ENCODE measurements at regions not wholly inside any gene's neighbourhood (a gene's known extent, or its start where the extent isn't known, plus 50 kb on each side); places are given as distances from the start of the nearest gene placed in this dataset.
"Not testable (repeated sequence)": the region's sequence is repeated elsewhere in the genome, so short reads cannot be mapped to it uniquely, and the experiment has no call there.

DNA sequence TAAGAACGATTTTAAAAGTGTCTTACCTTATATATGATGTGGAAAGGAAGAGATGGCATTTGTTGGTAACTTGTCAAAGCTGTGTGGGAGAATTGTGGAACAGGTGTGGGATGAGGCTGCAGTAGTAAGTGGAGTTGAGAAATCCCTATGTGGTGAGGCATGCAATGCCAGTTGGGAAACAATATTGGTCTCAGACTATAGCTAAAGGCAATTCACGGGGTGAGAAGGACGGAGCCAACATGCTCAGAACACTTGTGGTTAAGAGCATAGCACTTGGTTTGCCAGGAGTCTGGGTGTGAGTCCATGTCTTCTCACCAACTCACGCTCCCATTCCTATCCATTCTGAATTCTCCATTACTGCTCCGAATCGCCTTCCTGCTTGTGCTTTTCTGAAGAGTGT, 615.6 kb upstream of the ADAMTS9 start:
- no peak for DNase-seq

DNA sequence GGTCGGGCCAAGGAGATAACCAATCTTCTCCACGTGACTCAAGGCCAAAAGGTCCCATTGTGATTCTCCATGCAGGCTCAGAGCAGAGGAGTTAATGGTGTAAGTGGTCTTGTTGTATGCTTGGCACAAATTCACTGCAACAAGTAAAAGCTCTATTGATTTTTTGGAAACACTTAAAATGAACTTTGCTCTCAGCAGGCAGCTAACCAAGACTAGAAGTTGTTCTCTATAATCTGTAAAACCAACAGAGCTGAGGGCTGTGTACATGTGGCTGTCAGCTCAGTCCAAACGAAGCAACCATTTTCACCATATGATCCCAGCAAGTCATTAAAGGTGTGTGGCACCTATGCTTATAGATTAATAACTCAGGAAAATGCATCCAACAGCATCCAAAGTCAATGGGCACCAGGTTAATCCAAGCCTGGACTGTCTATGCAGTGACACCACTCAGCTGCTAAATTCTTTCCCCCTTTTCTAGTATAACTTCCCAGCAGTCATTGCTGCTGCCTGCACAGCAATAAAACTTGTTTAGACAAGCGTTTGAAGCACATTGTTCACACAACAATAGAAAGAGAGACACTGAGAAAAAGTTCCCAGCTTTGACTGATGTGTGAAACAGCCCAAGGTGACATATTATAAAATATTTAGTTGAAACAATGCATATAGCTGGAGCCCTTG, 603.8 kb upstream of the ADAMTS9 start:
- DNase-seq: no peak

DNA sequence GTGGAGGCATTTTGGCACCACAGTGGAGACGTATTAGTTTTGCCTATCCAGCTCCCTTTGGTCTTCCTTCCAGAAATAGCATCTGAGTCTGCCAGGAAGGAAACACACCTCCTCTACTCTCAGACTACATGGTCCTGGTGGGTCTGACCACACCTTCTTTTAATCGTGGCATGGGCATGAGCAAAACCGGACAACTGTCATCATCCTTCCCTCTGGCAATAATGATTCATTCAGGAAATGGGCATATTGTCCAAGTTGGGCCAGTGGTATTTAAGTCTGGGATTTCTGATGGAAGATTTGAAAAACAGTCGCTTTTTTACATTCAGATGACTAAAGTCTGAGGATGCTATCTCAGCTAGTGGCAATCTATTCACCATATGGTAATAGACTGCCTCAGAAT, 601.0 kb upstream of the ADAMTS9 start:
- DNase-seq: no peak

DNA sequence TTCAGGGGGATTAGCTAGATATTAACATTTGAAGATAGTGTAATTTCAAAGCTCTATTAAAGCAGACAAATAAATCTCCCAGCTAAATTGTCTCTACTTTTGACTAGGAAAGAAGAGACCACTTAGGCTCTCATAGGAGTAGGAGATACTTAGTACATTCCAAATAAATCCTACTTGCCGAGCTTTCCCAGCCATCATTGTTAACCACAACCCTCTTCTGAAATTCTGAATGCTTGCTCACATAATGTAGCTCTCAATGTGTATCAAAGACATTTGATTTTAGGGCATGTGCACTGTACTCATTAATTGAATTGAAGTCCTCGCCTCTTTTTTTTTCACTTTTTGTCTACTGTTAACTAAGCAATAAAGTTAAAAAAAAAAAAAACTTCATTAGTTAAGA, 598.2 kb upstream of the ADAMTS9 start:
- DNase-seq: no peak

DNA sequence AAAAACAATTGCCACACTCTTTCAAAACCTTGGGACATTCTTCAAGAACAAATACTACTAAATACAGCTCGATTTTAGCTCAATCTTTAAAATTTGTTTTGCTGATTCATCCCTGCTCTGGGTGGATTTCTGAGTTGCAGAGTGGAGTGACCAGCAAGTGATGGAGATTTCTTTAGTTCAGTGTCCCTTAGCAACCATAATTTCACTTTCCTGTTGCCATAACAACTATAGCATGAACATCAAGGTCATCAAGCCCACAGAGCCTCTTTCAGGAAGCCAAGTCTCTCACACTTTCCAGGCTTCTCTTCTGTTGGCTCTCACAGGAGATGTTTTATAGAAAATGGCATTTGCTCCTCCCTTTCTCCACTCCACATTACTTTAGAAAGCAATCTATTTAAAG, 597.2 kb upstream of the ADAMTS9 start:
- no peak for DNase-seq

DNA sequence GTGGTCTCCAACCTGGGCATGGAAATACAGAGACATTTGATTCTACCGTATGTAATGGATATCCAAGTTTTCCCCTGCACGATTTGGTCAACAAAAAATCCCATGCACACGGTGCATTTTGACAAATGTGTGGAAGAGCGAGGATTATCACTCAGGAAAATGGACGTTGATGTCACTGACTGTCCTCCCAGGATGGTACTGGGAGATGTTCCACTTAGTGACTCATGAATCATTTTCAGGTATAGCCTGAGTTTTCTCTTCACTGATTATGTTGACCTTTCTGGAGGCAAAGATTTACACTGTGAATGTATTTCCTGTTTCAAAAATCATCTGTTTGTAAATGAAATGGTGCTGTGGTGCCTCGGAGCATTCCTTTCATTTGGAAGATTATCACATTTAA, 596.7 kb upstream of the ADAMTS9 start:
- no peak for DNase-seq

DNA sequence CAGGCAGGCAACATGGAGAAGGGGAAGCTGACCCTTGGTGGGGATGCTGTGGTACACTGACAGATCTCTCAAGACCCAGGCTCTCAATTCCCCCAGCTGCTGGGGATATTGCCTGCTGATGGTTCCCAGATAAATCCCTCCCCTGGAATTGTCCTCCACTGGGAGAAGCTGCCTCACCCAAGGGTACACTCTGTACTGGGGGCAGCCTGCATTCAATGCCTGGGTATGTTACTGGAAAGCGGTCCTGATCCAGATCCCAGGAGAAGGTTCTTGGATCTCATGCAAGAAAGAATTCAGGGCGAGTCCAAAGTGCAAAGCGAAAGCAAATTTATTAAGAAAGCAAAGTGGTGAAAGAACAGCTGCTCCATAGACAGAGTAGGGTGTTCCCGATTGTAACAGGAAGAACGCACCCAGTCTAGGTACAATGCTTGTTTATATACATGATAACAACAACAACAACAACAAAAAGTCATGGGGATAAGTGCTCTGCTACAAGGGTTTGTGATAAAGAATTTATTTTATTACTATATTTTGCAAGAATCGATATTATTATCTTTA, 591.5 kb upstream of the ADAMTS9 start:
- no peak for DNase-seq

DNA sequence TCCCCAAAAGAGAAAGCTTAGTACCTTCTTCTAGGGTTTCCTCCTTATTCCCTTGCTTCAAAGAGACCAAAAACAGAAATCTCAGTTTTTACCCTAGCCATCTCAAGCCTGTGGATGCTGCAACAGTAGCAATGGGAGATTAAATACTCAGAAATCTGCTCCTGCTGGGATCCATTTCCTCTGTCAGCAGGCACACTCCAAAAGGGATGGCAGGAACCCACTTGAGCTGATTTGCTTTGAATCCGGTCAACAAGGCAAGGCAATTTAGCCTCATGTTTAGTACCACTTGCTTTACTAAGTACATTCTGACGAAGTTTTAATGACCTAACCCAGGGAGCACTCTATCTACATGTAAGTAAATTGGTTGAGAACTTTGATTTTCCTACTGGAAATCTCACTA, 590.0 kb upstream of the ADAMTS9 start:
- peak; percentile 11 for DNase-seq

DNA sequence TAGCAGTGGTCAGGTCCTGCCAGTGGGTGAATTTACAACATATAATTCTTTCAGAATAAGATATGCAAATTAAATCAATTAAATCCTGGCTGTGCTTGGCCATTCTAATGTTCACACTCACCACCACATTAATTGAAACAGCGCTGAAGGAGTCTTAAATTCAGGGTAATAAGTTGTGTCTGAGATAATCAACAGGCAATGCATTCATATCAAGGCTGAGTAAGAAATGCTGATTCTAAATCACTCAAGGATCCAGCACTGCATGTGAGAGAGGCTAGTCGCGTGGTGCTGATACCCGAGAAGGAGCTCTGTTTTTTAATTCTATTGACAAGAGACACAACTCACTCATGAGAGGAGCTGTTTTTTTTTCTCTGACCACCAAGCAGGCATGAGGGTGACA, 588.8 kb upstream of the ADAMTS9 start:
- no peak for DNase-seq

DNA sequence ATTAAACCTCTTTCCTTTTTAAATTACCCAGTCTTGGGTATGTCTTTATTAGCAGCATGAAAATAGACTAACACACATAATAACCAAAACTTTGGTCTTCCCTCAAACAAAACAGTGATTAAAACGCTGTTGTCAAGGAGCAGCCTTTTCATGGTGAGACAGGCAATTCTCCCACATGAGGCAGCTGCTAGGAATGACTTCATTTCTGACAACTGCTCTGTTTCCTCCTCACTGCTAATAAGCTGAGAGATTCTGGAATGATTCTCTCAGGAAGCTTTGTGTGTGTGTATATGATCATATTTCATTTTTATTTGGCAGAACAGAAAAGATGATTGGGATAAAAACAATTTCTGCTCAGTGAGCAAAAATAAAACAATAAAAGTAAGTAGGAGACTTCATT, 580.6 kb upstream of the ADAMTS9 start:
- DNase-seq: no peak

DNA sequence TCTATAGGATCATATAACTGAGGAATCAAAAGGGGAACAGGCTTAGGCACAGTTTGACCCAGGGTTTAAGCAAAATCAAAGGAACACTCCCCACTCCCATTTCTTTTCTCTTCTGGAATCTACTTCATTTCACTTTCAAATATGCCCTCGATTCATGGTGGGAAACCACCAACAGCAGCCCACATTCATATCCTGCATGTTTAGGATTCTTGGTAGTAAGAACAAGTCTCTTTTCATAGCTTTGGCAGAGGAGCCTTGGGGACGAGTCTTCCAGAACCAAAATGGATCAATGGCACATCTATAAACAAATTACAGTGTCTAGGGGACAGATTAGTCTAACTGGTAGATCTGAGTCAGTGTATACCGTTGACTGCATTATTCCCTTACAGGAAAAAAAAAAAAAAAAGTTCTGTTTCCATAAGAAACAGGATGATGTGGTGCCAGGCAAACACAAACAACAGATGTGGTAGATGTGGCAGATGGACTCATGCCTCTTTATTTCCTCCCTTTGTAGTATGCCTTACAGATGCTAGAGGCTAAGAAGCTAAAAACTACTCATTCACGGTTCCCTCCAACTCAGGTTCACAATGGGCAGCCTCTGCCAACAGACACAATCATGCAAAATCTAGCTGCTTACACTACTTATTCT, 578.3 kb upstream of the ADAMTS9 start:
- no peak for DNase-seq

DNA sequence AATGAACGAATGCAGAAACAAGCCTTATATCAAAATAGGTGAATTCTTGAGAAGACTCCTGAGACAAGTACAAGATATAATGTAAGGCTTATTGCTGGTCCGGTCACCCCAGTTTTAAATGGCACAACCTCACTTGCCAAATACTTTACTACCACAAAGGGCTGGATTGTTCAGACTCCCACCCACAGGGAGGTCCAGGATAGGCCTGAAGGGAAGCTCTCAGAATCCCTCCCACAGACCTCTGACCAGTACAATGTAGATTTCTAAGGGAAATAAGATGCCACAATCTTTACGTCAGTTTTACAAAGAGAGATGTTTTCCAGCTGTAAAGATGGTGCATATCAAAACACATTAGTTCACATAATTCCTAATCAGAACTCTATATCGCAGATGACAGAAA, 577.7 kb upstream of the ADAMTS9 start:
- no peak for DNase-seq

DNA sequence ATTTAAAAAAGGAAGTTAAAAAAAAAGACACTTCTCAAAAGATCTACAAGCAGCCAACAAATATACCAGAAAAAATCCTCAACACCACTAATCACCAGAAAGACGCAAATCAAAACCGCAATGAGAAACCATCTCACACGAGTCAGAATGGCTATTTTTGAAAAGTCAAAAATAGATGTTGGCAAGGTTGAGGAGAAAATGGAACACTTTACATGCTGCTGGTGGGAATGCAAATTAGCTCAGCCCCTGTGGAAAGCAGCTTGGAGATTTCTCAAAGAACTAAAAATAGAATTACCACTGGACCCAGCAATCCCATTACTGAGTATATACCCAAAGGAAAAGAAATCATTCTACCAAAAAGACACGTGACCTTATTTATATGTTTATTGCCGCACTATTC, 574.7 kb upstream of the ADAMTS9 start:
- DNase-seq: no peak

DNA sequence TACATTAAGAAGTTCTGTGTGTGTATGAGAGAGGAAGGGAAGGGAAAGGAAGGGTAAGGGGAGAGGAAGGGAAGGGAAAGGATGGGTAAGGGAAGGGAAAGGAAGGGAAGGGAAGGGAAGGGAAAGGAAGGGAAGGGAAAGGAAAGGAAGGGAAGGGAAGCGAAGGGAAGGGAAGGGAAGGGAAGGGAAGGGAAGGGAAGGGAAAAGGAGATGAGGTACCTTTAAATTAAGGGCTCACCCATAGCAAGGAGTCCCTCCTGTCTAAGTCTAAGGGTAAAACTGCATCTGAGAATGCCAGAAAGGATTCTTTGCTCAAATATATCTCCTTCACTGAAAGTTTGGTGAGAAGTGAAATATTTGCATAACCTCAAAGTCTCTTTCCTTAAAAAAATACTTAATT, 572.1 kb upstream of the ADAMTS9 start:
- DNase-seq: no peak

DNA sequence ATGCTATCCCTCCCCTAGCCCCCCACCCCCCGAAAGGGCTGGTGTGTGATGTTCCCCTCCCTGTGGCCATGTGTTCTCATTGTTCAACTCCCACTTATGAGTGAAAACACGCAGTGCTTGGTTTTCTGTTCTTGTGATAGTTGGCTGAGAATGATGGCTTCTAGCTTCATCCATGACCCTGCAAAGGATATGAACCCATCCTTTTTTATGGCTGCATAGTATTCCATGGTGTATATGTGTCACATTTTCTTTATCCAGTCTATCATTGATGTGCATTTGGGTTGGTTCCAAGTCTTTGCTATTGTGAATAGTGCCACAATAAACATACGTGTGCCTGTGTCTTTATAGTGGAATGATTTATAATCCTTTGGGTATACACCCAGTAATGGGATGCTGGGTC, 565.1 kb upstream of the ADAMTS9 start:
- DNase-seq: not testable (repeated sequence)

DNA sequence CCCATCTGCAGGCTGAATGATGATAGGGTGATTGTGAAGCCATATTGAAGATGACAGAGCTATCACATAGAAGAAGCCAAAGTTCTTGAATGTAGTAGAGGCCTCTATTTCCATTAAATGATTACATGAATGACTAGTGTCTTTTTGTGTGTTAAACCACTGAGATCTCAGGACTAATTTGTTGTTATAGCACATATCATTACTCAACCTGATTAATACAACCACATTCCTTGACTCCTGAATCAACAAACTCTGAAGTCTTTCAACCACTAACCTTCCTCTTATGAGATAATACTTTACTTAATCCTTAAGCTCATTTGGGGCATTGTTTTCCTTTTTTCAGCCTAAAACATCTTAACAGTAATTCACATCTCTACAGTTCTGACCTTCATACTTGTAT, 564.5 kb upstream of the ADAMTS9 start:
- DNase-seq: no peak

DNA sequence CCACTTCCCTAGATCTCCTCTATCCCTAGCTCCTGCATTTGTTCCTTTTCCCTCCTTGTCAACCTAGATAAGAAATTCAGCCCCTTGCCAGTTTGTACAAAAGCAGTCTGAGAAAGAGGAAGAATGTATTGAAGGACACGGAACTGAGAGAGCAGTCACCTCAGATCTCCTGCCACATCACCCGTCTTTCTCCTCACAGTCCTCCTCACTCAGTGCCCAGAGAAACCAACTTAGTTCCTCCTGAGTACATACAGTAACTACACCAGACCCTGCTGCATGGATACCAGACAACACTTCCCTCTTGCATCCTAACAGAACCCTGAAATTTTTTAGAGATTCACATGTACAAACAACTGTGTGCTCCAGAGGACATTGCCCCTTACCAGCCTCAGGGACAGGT, 563.6 kb upstream of the ADAMTS9 start:
- no peak for DNase-seq

DNA sequence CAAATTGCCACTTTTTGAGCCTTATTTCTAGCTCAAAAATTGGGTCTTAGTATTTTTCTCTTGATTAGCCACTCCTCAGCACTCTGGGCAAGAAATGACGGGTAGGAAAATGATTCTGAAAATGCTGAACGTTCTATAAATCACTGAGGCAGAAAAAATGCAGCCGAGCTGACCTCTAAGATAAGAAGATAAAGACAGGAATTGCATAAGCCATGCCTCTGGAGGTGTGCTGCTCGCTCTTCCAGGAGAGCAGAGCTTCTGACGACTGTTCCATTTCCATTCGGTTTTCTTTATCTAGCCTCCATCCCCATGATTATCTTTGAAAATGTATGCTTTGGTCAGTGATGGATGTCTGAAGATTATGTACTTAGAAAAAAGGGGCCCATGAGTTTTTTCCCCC, 558.8 kb upstream of the ADAMTS9 start:
- no peak for DNase-seq

DNA sequence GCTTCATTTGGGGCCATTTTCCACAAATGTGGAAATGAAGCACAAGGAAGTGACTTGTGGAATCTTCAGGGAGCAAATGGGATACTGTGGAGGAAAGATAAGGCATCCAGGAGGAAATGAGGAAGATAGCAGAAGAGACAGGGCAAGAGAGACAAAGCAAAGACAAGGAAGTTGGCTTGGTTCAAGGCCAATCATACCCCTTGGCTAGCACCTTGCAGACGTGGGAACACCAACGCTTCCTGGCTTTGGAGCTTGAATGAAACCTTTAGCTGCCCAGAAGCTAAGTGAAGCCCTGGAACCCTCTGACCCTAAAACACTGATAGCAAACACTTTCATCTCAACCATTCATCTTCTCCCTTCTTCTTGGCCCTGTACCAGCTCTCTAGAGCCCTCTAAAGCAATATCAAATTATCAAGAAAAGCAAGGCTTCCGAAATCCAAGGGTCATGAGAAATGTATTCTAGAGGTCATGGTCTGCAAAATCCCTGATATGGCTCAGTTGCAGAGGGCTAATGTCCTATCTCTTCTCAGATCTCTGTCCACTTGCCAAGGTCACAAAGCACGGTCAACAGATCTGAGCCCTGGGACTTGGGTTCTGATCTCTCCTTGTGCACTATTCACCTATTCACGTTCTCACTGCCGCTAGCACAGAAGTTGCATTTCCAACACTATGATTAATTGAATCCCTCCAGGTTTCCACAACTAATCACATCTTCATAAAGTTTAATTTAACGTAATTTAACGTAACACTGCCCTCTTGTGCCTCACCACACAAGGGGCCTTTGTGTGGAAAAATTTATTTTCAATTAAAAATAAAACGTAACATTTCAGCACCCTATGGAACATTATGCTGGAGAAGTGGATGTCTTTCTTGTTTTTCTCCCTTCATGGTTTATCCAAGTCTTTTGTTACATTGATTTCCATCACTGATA, 557.6 kb upstream of the ADAMTS9 start:
- DNase-seq: no peak

DNA sequence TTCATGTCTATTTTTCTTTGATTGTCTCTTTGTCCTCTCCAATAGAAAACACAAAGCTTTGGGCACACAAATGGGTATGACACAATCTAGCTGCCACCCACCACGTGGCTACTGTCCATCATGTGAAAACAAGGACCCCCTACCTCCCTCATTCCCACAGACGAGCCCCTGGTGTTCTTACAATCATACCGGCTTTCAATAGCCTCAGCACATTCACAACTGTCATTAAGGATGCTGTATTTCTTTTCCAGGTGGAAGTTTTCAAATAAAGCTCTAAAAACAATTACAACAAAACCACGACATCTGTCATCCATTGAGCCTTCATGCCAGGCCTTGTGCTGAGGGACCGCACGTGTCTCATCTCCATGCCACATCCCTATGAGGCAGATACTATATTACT, 552.6 kb upstream of the ADAMTS9 start:
- no peak for DNase-seq

DNA sequence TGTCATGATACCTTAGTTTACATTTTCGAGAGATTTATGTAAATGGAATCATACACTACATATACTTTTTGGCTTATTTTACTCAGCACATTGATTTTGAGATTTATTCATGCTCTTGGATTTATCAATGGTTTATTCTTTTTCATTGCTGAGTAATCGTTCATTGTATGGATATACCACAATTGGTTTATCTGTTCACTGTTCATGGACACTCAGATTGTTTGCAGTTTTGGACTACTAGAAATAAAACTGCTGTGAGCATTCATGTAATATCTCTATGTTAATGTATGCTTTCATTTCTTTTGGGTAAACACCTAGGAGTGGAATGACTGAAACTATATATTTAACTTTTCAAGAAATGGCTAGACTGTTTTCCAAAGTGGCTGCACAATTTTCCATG, 550.9 kb upstream of the ADAMTS9 start:
- DNase-seq: no peak

DNA sequence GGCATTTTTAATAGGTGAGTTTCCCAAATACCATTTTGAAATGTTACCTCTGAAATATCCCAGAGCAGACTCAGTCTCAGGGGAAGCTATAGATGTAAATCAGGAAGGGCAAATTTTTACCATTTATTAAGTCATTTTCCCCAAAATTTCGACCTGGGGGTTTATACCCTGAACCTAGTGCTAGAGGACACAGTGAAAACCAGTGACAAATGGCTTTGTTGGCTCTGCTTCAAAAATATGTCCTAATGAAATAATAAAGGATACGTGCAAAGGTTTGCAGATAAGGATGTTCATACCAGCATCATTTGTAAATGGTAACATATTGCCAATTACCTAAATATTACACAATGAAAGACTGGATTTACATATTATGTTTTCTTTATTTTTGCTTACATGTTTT, 546.7 kb upstream of the ADAMTS9 start:
- DNase-seq: no peak

DNA sequence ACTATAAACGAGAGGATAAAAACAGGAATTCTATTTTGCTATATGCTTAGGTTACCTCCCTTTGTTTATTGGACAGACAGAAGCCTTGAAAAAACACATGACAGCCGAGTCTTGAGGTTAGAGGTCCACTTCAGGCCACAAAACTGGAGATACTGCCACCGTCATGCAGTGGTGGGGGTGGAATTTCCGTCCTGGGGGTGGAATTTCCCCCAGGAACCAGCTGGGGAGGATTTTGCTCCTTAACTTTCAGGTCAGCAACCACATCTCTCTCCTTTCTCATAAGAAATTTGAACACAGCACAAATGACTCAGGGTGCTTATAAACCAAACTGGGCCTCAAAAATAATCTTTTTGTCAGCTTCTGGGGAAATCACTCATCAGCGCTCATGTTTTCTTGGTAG, 545.8 kb upstream of the ADAMTS9 start:
- DNase-seq: no peak

DNA sequence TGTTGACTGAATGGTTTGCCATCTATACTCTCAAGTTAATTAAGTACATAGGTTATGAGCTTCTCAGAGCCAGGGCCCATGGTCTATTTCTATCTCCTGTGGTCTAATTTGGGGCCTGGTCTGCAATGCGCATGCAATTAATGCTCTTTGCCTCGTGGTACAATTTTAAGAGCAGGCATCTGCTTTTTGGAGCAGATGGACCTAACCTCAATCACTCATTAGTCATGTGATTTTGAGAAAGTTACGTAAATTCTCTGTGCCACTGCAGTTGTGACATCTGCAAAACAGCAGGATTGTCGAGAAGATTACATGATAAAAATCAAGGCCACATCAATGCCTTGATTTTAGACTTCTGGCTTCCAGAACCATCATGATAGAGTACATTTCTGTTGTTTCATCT, 543.7 kb upstream of the ADAMTS9 start:
- DNase-seq: no peak

Measured in NCI-H187 treated with DMSO at 0.1 percent for 48 hours (cell line).